ENCODE measurements at regions not wholly inside any gene's neighbourhood (a gene's known extent, or its start where the extent isn't known, plus 50 kb on each side); places are given as distances from the start of the nearest gene placed in this dataset.
"Not testable (repeated sequence)": the region's sequence is repeated elsewhere in the genome, so short reads cannot be mapped to it uniquely, and the experiment has no call there.

DNA sequence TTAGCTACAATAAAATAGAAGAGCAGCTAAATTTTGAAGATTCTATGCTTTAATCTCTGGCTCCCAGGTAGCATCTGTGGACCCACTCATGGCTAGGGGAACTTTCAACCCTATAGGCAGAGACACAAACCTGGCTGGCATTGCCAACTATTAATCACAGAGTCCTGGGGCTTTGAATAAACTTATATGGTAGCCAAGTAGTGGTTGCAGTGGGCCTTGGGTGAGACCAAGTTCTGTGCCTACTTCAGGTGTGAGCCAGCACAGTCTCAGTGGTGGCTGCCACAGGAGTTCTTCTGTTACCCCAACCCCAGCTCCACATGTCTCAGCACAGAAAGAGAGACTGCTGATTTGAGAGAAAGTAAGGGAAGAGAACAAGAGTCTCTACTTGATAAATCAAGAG, 1626.5 kb downstream of the SPATA31A7 start:
- ATAC-seq; H3K36me3 ChIP-seq (ENCODE audit: low read depth); H3K4me1 ChIP-seq (ENCODE audit: low read depth); H3K9me3 ChIP-seq; intact Hi-C loops (cut with DNase I, micrococcal nuclease); H3K4me3 ChIP-seq: not testable (repeated sequence)
- DNase-seq, result peak in 1 of 3 donors; percentile 11

DNA sequence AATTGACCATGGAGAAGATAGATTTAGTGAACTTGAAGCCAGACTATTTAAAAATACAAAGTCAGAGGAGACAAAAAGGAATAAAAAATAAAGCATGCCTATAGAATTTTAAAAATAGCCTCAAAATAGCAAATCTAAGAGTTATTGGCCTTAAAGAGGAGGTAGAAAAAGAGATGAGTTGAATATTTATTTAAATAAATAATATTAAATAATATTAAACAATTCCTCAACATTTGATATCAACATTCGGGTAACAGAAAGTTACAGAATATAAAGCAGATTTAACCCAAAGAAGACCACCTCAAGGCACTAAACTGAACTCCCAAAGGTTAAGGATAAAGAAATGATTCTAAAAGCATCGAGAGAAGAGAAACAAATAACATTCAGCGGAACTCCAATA, 1627.4 kb downstream of the SPATA31A7 start:
- intact Hi-C loops (cut with DNase I, micrococcal nuclease); ATAC-seq; H3K4me3 ChIP-seq; DNase-seq; H3K4me1 ChIP-seq (ENCODE audit: low read depth); H3K36me3 ChIP-seq (ENCODE audit: low read depth); H3K9me3 ChIP-seq: not testable (repeated sequence)

DNA sequence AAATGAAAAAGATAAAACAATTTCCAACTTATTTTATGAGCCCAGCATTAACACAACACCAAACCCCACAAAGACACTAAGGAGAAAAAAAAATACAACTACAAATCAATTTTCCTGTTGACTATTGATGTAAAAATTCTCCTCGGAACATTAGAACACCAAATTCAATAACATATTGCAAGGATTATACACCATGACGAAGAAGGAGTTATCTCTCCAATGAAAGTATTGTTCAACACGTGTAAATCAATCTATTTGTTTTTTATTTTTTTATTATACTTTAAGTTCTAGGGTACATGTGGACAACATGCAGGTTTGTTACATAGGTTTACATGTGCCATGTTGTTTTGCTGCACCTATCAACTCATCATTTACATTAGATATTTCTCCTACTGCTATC, 1632.3 kb downstream of the SPATA31A7 start:
- H3K9me3 ChIP-seq; H3K36me3 ChIP-seq (ENCODE audit: low read depth); H3K4me1 ChIP-seq (ENCODE audit: low read depth); H3K4me3 ChIP-seq; DNase-seq; intact Hi-C loops (cut with DNase I, micrococcal nuclease); ATAC-seq: not testable (repeated sequence)

DNA sequence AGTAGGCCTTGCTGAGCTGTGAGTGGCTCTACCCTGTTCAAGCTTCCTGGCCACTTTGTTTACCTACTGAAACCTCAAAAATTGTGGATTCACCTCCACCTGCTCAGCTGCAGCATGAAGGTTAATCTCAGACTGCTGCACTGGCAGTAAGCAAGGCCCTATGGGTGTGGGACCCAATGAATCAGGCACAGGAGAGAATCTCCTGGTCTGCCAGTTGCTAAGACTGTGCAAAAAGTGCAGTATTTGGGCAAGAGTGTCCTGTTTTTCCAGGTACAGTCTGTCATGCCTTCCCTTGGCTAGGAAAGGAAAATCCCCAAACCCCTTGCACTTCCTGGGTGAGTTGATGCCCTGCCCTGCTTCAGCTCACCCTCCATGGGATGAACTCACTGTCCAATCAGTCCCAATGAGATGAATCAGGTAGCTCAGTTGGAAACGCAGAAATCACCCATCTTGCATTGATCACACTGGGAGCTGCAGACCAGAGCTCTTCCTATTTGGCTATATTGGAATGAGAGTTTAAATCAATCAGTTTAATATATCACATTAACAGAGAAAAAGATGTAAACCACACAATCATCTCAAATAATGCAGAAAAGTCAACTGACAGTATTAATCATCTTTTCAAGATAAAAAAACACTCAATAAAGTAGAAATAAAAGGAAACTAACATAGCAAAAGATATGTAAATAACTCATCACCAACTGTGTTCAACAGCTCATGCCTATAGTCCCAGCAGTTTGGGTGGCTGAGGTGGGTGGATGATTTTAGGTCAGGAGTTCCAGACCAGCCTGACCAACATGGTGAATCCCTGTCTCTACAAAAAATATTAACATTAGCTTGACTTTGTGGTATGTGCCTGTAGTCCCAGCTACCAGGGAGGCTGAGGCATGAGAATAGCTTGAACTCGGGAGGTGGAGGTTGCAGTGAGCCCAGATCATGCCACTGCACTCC, 1638.4 kb downstream of the SPATA31A7 start:
- H3K36me3 ChIP-seq (ENCODE audit: low read depth); H3K9me3 ChIP-seq; intact Hi-C loops (cut with DNase I, micrococcal nuclease); H3K4me3 ChIP-seq; DNase-seq; H3K4me1 ChIP-seq (ENCODE audit: low read depth): not testable (repeated sequence)
- ATAC-seq, result peak; percentile 36

DNA sequence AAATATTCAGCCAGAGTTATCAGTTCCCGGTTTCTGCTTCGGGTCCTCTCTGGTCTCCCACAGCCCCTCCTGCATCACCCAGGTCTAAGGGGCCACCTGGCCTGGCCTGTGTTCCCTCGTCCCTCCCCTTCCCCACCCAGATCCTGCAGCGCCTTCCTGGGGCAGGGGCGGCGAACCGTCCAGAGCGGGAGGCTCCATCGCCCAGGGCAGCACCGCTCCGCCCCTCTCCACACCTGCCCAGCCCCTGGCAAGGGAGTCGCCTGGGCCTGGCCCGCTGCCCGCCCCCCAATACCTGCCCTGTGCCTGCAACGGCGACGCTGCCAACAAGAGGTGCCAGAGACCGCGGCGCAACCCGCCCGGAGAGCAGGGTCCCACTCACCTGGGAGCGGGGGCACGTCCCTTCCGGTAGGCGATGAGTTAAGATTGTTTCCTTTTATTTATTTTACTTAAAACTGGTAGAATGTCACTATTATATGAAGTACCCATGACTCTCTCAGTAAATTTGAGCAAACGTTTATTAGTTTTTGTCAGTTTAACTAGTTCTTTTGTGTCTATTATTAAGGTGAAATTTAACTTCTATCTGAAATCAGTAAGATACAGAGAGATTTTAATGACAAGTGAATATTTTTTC, 1641.1 kb downstream of the SPATA31A7 start:
- H3K36me3 ChIP-seq (ENCODE audit: low read depth); H3K9me3 ChIP-seq; H3K4me3 ChIP-seq; H3K4me1 ChIP-seq (ENCODE audit: low read depth); intact Hi-C loops (cut with DNase I, micrococcal nuclease): not testable (repeated sequence)
- peak; percentile 33 for ATAC-seq
- DNase-seq, result peak in 1 of 3 donors; percentile 45

DNA sequence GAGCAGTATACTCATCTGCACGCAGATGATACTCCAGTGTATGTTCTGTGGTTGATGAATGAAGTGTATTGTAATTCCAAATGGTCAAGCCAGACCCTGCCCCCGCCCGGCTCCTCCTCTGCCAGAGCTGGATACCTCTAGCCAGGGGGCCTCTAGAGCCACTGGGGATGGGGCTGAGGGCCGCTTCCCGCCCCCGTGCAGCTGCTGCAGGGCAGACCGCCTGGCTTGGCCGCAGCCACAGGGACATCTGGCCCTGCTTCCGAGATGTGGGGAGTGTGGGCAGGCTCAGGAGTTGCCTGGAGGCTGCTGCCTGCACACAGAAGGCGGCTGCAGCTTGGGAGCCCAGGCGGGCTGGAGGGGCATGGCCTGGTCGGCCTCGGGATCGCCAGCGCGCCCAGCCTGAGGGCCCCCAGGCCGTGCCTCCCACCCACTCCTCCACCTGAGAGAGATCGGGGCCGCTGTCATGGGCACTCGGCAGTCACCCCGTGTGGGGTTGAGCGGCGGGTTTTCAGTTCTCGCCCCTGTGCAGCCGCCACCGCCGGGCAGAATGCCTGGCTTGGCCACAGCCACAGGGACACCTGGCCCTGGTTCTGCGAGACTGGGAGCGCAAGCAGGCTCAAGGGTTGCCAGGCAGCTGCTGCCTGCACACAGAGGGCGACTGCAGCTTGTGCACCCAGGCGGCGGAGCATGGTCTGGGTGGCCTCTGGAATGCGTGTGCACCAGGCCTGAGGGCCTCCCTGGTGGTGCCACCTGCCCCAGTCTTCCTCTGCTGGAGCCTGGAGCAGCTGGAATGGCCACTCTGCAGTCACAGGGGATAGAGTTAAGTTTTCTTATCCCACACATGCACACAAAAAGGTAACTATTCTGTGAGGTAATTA, 1643.7 kb downstream of the SPATA31A7 start:
- intact Hi-C loops (cut with DNase I, micrococcal nuclease); ATAC-seq; H3K9me3 ChIP-seq; H3K4me3 ChIP-seq; H3K36me3 ChIP-seq (ENCODE audit: low read depth); H3K4me1 ChIP-seq (ENCODE audit: low read depth): not testable (repeated sequence)
- peak in 1 of 3 donors; percentile 45 for DNase-seq

DNA sequence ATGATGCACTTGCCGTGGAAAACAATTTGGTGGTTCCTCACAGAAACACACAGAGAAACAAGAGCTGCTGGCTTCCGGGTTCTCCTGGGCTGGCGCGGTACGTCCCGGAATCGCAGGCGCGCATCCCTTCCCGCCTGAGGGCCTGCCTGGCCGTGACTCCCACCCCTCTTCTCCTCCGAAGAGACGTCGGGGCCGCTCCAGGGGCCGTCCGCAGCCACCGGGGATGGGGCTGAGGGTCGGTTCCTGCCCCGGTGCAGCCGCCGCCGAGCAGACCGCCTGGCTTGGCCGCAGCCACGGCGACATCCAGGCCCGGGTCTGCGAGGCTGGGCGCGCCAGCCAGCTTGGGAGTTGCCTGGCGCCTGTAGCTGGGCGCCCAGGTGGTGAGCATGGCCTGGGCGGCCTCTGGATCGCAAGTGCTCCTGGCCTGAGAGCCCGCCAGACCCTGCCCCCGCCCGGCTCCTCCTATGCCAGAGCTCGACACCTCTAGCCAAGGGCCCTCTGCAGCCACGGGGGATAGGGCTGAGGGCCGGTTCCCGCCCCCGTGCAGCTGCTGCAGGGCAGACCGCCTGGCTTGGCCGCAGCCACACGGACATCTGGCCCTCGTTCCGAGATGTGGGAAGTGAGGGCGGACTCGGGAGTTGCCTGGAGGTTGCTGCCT, 1647.5 kb downstream of the SPATA31A7 start:
- peak; percentile 29 for ATAC-seq
- H3K36me3 ChIP-seq (ENCODE audit: low read depth); intact Hi-C loops (cut with DNase I, micrococcal nuclease); H3K9me3 ChIP-seq; H3K4me3 ChIP-seq; H3K4me1 ChIP-seq (ENCODE audit: low read depth): not testable (repeated sequence)
- DNase-seq, result peak; percentile 17 to 72 (median 65)

DNA sequence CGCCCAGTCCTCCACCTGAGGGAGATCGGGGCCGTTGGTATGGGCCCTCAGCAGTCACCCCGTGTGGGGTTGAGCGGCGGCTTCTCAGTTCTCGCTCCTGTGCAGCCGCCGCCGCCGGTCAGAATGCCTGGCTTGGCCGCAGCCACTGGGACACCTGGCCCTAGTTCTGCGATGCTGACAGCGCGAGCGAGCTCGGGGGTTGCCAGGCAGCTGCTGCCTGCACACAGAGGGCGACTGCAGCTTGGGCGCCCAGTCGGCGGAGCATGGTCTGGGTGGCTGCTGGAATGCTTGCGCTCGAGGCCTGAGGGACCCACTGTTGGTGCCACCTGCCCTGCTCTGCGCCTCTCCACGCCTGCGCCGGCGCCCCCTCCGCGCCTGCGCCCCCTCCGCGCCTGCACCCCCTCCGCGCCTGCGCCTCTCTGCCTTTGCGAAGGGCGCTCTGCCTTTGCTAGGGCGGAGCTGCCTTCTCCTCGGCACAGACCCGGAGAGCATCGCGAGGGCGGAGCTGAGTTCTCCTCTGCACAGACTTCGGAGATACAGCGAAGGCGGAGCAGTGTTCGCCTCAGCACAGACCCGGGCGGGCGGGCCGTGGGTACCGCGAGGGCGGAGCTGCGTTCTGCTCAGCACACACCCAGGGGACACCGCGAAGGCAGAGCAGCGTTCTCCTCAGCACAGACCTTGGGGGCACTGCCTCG, 1648.3 kb downstream of the SPATA31A7 start:
- H3K4me1 ChIP-seq (ENCODE audit: low read depth); intact Hi-C loops (cut with DNase I, micrococcal nuclease): not testable (repeated sequence)

DNA sequence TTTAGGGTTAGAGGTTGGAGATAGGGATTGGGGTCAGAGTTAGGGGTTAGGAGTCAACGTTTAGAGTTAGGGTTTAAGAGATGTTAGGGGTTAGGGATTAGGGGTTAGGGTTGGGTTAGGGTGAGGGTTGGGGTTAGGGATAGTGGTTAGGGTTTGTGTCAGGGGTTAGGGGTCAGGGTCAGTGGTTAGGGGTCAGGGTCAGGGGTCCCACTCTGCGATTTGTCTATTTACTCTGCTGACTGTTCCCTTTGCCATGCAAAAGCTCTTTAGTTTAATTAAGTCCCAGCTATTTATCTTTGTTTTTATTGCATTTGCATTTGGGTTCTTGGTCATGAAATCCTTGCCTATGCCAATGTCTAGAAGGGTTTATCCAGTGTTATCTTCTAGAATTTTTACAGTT, 1649.3 kb downstream of the SPATA31A7 start:
- H3K36me3 ChIP-seq (ENCODE audit: low read depth); H3K4me3 ChIP-seq; DNase-seq; H3K9me3 ChIP-seq; ATAC-seq; H3K4me1 ChIP-seq (ENCODE audit: low read depth); intact Hi-C loops (cut with DNase I, micrococcal nuclease): not testable (repeated sequence)

More for the DNA sequence above, 1648.3 kb downstream of the SPATA31A7 start:
- H3K9me3 ChIP-seq; H3K36me3 ChIP-seq (ENCODE audit: low read depth); H3K4me3 ChIP-seq: not testable (repeated sequence)
- ATAC-seq, result peak; percentile 100
- DNase-seq, result peak; percentile 88 to 97 (median 93)

DNA sequence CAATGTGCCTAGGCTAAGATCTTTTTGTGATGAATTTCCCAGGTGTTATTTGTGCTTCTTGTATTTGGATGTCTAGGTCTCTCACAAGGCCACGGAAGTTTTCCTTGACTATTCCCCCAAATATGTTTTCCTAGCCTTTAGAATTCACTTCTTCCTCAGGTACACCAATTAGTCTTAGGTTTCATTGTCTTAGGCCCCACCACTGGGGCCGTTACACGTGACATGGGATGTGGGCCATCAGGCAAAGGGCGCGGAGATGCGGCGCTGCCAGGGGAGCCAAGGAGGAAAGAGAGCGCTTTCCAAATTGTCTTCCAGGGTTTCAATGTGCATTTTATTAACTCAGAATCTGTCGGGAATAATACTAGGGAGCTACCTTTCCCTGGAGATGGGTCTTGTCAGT, 1653.3 kb downstream of the SPATA31A7 start:
- H3K9me3 ChIP-seq; intact Hi-C loops (cut with DNase I, micrococcal nuclease); H3K4me3 ChIP-seq; H3K36me3 ChIP-seq (ENCODE audit: low read depth); H3K4me1 ChIP-seq (ENCODE audit: low read depth); ATAC-seq: not testable (repeated sequence)
- DNase-seq, result peak in 1 of 3 donors; percentile 50

DNA sequence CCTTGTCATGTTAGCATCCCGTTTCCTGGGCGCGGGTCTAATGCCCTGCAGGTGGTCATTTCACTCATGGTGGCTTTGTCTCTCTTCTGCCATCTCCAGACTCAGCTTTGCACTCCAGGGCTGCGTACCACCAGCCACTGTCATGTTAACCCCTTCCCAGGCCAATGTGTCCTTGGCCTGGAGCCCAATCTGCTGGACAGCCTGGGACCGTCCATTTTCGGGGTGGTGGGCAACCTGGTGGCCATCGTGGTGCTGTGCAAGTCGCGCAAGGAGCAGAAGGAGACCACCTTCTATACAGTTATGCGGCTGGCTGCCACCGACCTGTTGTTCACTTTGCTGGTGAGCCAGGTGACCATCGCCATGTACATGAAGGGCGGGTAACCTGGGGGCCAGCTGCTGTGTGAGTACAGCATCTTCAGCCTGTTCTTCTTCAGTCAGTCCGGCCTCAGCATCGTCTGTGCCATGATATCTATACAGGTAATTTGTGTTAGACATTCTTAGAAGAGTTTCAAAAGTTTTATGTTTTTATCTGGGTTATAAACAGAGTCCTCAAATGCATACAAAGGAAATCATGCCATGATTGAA, 1654.0 kb downstream of the SPATA31A7 start:
- DNase-seq, result peak in 1 of 3 donors; percentile 37
- intact Hi-C loops (cut with DNase I, micrococcal nuclease); H3K36me3 ChIP-seq (ENCODE audit: low read depth); H3K4me1 ChIP-seq (ENCODE audit: low read depth); H3K9me3 ChIP-seq; H3K4me3 ChIP-seq: not testable (repeated sequence)
- ATAC-seq, result peak; percentile 37

DNA sequence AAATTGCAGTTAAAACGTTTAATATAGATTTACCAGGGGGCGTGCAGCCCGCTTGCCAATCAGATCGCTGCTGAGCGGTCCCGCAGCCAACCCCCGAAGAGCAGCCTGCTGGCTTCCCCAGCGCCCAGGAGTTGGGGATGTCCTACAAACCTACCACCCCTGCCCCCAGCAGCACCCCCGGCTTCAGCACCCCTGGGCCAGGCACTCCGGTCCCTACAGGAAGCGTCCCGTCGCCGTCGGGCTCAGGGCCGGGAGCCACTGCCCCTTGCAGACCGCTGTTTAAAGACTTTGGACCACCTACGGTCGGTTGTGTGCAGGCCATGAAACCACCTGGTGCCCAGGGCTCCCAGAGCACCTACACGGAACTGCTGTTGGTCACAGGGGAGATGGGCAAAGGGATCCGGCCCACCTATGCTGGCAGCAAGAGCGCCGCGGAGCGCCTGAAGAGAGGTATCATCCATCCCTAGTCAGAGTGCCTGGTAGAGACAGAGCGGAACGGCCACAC, 1654.9 kb downstream of the SPATA31A7 start:
- intact Hi-C loops (cut with DNase I, micrococcal nuclease); H3K9me3 ChIP-seq; H3K4me3 ChIP-seq; H3K36me3 ChIP-seq (ENCODE audit: low read depth); H3K4me1 ChIP-seq (ENCODE audit: low read depth): not testable (repeated sequence)
- DNase-seq (peak in 1 of 3 donors; percentile 54), ATAC-seq (peak; percentile 48)

Data from mucosa of descending colon (tissue), 3 donors.